ENCODE measurements at regions not wholly inside any gene's neighbourhood (a gene's known extent, or its start where the extent isn't known, plus 50 kb on each side); places are given as distances from the start of the nearest gene placed in this dataset.

- DNase-seq (ENCODE audit: insufficient read length, low spot score) (no peak), FAIRE-seq (no peak)
- TF ChIP-seq SPI1 (IDR thresholded peaks at IDR 0.05; ENCODE audit: low read depth, low read length) = no peak
- TF ChIP-seq TAF1 (IDR thresholded peaks at IDR 0.05; ENCODE audit: low read depth, low read length) = no peak
- no peak for TF ChIP-seq POU2F2 (IDR thresholded peaks at IDR 0.05; ENCODE audit: low read depth, low read length)
- TF ChIP-seq POLR2A (IDR thresholded peaks at IDR 0.05; ENCODE audit: low read depth, low read length) = no peak
- TF ChIP-seq POLR2AphosphoS5 (IDR thresholded peaks at IDR 0.05; ENCODE audit: low read depth, low read length) = no peak
- no peak for TF ChIP-seq PAX5 (IDR thresholded peaks at IDR 0.05; ENCODE audit: insufficient read depth, low read length, severe bottlenecking)
Observed at GRCh38 chr14:51328064-51328771, 88.2 kb downstream of the TMX1 start.

GRCh38 chr14:51328772-51329353 is 88.8 kb downstream of the TMX1 start:
- DNase-seq (ENCODE audit: insufficient read length, low spot score) (no peak), FAIRE-seq (no peak)
- TF ChIP-seq POU2F2 (IDR thresholded peaks at IDR 0.05; ENCODE audit: low read depth, low read length) (no peak), TAF1 (IDR thresholded peaks at IDR 0.05; ENCODE audit: low read depth, low read length) (no peak), SPI1 (IDR thresholded peaks at IDR 0.05; ENCODE audit: low read depth, low read length) (no peak), PAX5 (IDR thresholded peaks at IDR 0.05; ENCODE audit: insufficient read depth, low read length, severe bottlenecking) (no peak), POLR2A (IDR thresholded peaks at IDR 0.05; ENCODE audit: low read depth, low read length) (no peak), POLR2AphosphoS5 (IDR thresholded peaks at IDR 0.05; ENCODE audit: low read depth, low read length) (no peak)

- TF ChIP-seq PAX5 (IDR thresholded peaks at IDR 0.05; ENCODE audit: insufficient read depth, low read length, severe bottlenecking) (no peak), POU2F2 (IDR thresholded peaks at IDR 0.05; ENCODE audit: low read depth, low read length) (no peak)
- no peak for DNase-seq (ENCODE audit: insufficient read length, low spot score)
- FAIRE-seq = no peak
Observed at GRCh38 chr14:51331486-51332367, 91.7 kb downstream of the TMX1 start.

GRCh38 chr14:51333299-51333698 is 93.3 kb downstream of the TMX1 start:
- DNase-seq (ENCODE audit: insufficient read length, low spot score) = no peak
- FAIRE-seq = no peak
- TF ChIP-seq POLR2AphosphoS5 (IDR thresholded peaks at IDR 0.05; ENCODE audit: low read depth, low read length) (no peak), POLR2A (IDR thresholded peaks at IDR 0.05; ENCODE audit: low read depth, low read length) (no peak), POU2F2 (IDR thresholded peaks at IDR 0.05; ENCODE audit: low read depth, low read length) (no peak), TAF1 (IDR thresholded peaks at IDR 0.05; ENCODE audit: low read depth, low read length) (no peak), SPI1 (IDR thresholded peaks at IDR 0.05; ENCODE audit: low read depth, low read length) (no peak), PAX5 (IDR thresholded peaks at IDR 0.05; ENCODE audit: insufficient read depth, low read length, severe bottlenecking) (no peak)

- FAIRE-seq (no peak), DNase-seq (ENCODE audit: insufficient read length, low spot score) (no peak)
- no peak for TF ChIP-seq TAF1 (IDR thresholded peaks at IDR 0.05; ENCODE audit: low read depth, low read length)
- no peak for TF ChIP-seq POLR2A (IDR thresholded peaks at IDR 0.05; ENCODE audit: low read depth, low read length)
- TF ChIP-seq PAX5 (IDR thresholded peaks at IDR 0.05; ENCODE audit: insufficient read depth, low read length, severe bottlenecking) = no peak
Observed at GRCh38 chr14:51333901-51334521, 94.0 kb downstream of the TMX1 start.

GRCh38 chr14:51334566-51334965 is 94.5 kb downstream of the TMX1 start:
- DNase-seq (ENCODE audit: insufficient read length, low spot score) = no peak
- TF ChIP-seq SPI1 (IDR thresholded peaks at IDR 0.05; ENCODE audit: low read depth, low read length) = no peak
- TF ChIP-seq PAX5 (IDR thresholded peaks at IDR 0.05; ENCODE audit: insufficient read depth, low read length, severe bottlenecking) = no peak
- TF ChIP-seq TAF1 (IDR thresholded peaks at IDR 0.05; ENCODE audit: low read depth, low read length) = no peak
- TF ChIP-seq POLR2AphosphoS5 (IDR thresholded peaks at IDR 0.05; ENCODE audit: low read depth, low read length) = no peak
- no peak for TF ChIP-seq POU2F2 (IDR thresholded peaks at IDR 0.05; ENCODE audit: low read depth, low read length)
- no peak for TF ChIP-seq POLR2A (IDR thresholded peaks at IDR 0.05; ENCODE audit: low read depth, low read length)
- FAIRE-seq = no peak

- FAIRE-seq = no peak
- TF ChIP-seq POLR2AphosphoS5 (IDR thresholded peaks at IDR 0.05; ENCODE audit: low read depth, low read length) = no peak
- no peak for TF ChIP-seq TAF1 (IDR thresholded peaks at IDR 0.05; ENCODE audit: low read depth, low read length)
- TF ChIP-seq SPI1 (IDR thresholded peaks at IDR 0.05; ENCODE audit: low read depth, low read length) = no peak
- TF ChIP-seq PAX5 (IDR thresholded peaks at IDR 0.05; ENCODE audit: insufficient read depth, low read length, severe bottlenecking) = no peak
- TF ChIP-seq POLR2A (IDR thresholded peaks at IDR 0.05; ENCODE audit: low read depth, low read length) = no peak
- TF ChIP-seq POU2F2 (IDR thresholded peaks at IDR 0.05; ENCODE audit: low read depth, low read length) = no peak
- no peak for DNase-seq (ENCODE audit: insufficient read length, low spot score)
Observed at GRCh38 chr14:51335531-51335930, 95.5 kb downstream of the TMX1 start.

GRCh38 chr14:51335961-51336723 is 96.1 kb downstream of the TMX1 start:
- TF ChIP-seq PAX5 (IDR thresholded peaks at IDR 0.05; ENCODE audit: insufficient read depth, low read length, severe bottlenecking) = no peak
- no peak for TF ChIP-seq POLR2AphosphoS5 (IDR thresholded peaks at IDR 0.05; ENCODE audit: low read depth, low read length)
- no peak for TF ChIP-seq POU2F2 (IDR thresholded peaks at IDR 0.05; ENCODE audit: low read depth, low read length)
- TF ChIP-seq SPI1 (IDR thresholded peaks at IDR 0.05; ENCODE audit: low read depth, low read length) = no peak
- no peak for TF ChIP-seq TAF1 (IDR thresholded peaks at IDR 0.05; ENCODE audit: low read depth, low read length)
- no peak for TF ChIP-seq POLR2A (IDR thresholded peaks at IDR 0.05; ENCODE audit: low read depth, low read length)
- DNase-seq (ENCODE audit: insufficient read length, low spot score) (no peak), FAIRE-seq (no peak)

Measured in GM12891 (cell line).